Activated CD4-positive, alpha-beta memory T cell treated with anti-CD3 and anti-CD28 coated beads, Interleukin-2, amount 10 ng/mL, durations not matched to agents 7 days and 5 days (primary cell): ENCODE measurements at regions not wholly inside any gene's neighbourhood (a gene's known extent, or its start where the extent isn't known, plus 50 kb on each side); places are given as distances from the start of the nearest gene placed in this dataset.
A peak's percentile ranks its signal among the peaks of the same experiment; 100 is the strongest.

Experiments used
- CTCF ChIA-PET: fragments of 350-600 bp; sonication (Branson Sonifier 250); formaldehyde crosslinking; loops from one replicate; lab custom pipeline; 2021; ENCODE audit warnings: antibody characterized with exemption, inconsistent platforms; lab: Charles Lee
- POLR2A ChIA-PET: fragments of 350-600 bp; sonication (Branson Sonifier 250); formaldehyde crosslinking; loops from one replicate; lab custom pipeline; 2021; ENCODE audit warnings: antibody characterized with exemption; lab: Charles Lee
- DNase-seq: peaks from one replicate; pipeline ENCODE4 v3.0.0-alpha.2; 2020
- H3K27ac Mint-ChIP-seq: one replicate; pipeline ENCODE4 v1.8.0; 2021; ENCODE audit warnings: mild to moderate bottlenecking, mixed read lengths
- H3K27me3 Mint-ChIP-seq: one replicate; pipeline ENCODE4 v1.8.0; 2021; ENCODE audit warnings: mixed read lengths
- H3K36me3 Mint-ChIP-seq: one replicate; pipeline ENCODE4 v1.8.0; 2021; ENCODE audit warnings: low read depth, mixed read lengths
- H3K4me1 Mint-ChIP-seq: one replicate; pipeline ENCODE4 v1.8.0; 2021; ENCODE audit warnings: mixed read lengths
- H3K4me3 Mint-ChIP-seq: one replicate; pipeline ENCODE4 v1.8.0; 2021; ENCODE audit warnings: mild to moderate bottlenecking, mixed read lengths
- H3K9me3 Mint-ChIP-seq: one replicate; pipeline ENCODE4 v1.8.0; 2021; ENCODE audit warnings: mixed read lengths

- Mint-ChIP-seq H3K4me1 (peaks cover 56% of the 10 kb centered on the region), H3K9me3 (peaks cover 15% of the 10 kb centered on the region), H3K27ac (peak overlapping the region; percentile 72), H3K27me3 (peaks cover 18% of the 10 kb centered on the region), H3K4me3 (no peak overlapping the region), H3K36me3 (peaks cover 22% of the 10 kb centered on the region)
- ChIA-PET POLR2A (interaction anchor here (0.7 to 5.5 kb wide), 10 partner anchors 10 to 184 kb away, joined by 3 to 35 read pairs (median 8); partner anchors contain the start of gene IRF4), CTCF (interaction anchor here (0.5 to 4.5 kb wide), 7 partner anchors 9 to 43 kb away, joined by 3 to 34 read pairs (median 3); no protein-coding TSS in a partner anchor)
- peak; percentile 78 for DNase-seq
Measured at GRCh38 chr6:215335-216034, 76.8 kb upstream of the DUSP22 start.

GRCh38 chr6:217048-217659 is 75.1 kb upstream of the DUSP22 start:
- Mint-ChIP-seq H3K4me1 (peaks cover 65% of the 10 kb centered on the region), H3K27me3 (peaks cover 12% of the 10 kb centered on the region), H3K36me3 (peaks cover 22% of the 10 kb centered on the region), H3K4me3 (no peak overlapping the region), H3K27ac (peak overlapping the region; percentile 11), H3K9me3 (peaks cover 15% of the 10 kb centered on the region)
- POLR2A ChIA-PET, result interaction anchor here (0.6 to 5.5 kb wide), 9 partner anchors 8 to 182 kb away, joined by 3 to 35 read pairs (median 4); partner anchors contain the start of gene IRF4
- no peak for DNase-seq
- CTCF ChIA-PET, result interaction anchor here (0.7 to 4.5 kb wide), 8 partner anchors 9 to 173 kb away, joined by 3 to 34 read pairs (median 4); no protein-coding TSS in a partner anchor

GRCh38 chr6:218153-219018 is 73.9 kb upstream of the DUSP22 start:
- no peak for DNase-seq
- peaks cover 14% of the 10 kb centered on the region for H3K36me3 Mint-ChIP-seq
- peaks cover 75% of the 10 kb centered on the region for H3K4me1 Mint-ChIP-seq
- no peak overlapping the region for H3K27ac Mint-ChIP-seq
- peaks cover 10% of the 10 kb centered on the region for H3K27me3 Mint-ChIP-seq
- ChIA-PET POLR2A (interaction anchor here (0.9 to 5.5 kb wide), 6 partner anchors 9 to 181 kb away, joined by 3 to 35 read pairs (median 4); partner anchors contain the start of genes DUSP22 and IRF4), CTCF (interaction anchor here (1.4 to 4.5 kb wide), 4 partner anchors 8 to 172 kb away, joined by 3 to 34 read pairs (median 5); no protein-coding TSS in a partner anchor)
- H3K4me3 Mint-ChIP-seq, result no peak overlapping the region
- peaks cover 11% of the 10 kb centered on the region for H3K9me3 Mint-ChIP-seq

GRCh38 chr6:219019-219570 is 73.2 kb upstream of the DUSP22 start:
- Mint-ChIP-seq H3K27ac (no peak overlapping the region), H3K36me3 (peaks cover 11% of the 10 kb centered on the region), H3K4me1 (peaks cover 82% of the 10 kb centered on the region), H3K27me3 (peaks cover 9% of the 10 kb centered on the region), H3K9me3 (peaks cover 8% of the 10 kb centered on the region), H3K4me3 (no peak overlapping the region)
- no peak for DNase-seq
- POLR2A ChIA-PET, result interaction anchor here (0.9 to 6.5 kb wide), 4 partner anchors 9 to 74 kb away, joined by 3 to 59 read pairs (median 19); partner anchors contain the start of gene DUSP22
- CTCF ChIA-PET, result interaction anchor here (1.5 to 4.5 kb wide), 3 partner anchors 10 to 171 kb away, joined by 3 to 34 read pairs (median 4); no protein-coding TSS in a partner anchor

GRCh38 chr6:219641-220198 is 72.6 kb upstream of the DUSP22 start:
- Mint-ChIP-seq H3K27ac (peak overlapping the region; percentile 17), H3K9me3 (peaks cover 4% of the 10 kb centered on the region), H3K27me3 (peaks cover 9% of the 10 kb centered on the region), H3K4me3 (no peak overlapping the region), H3K4me1 (peaks cover 84% of the 10 kb centered on the region), H3K36me3 (peaks cover 12% of the 10 kb centered on the region)
- POLR2A ChIA-PET, result interaction anchor here (0.9 to 6.5 kb wide), 3 partner anchors 10 to 73 kb away, joined by 3 to 59 read pairs (median 34); partner anchors contain the start of gene DUSP22
- CTCF ChIA-PET, result interaction anchor here (4.5 kb wide), 1 partner anchor 30 kb away, joined by 34 read pairs; no protein-coding TSS in a partner anchor
- DNase-seq, result no peak

GRCh38 chr6:220312-220711 is 72.0 kb upstream of the DUSP22 start:
- no peak for DNase-seq
- Mint-ChIP-seq H3K9me3 (peaks cover 3% of the 10 kb centered on the region), H3K36me3 (peaks cover 11% of the 10 kb centered on the region), H3K4me3 (no peak overlapping the region), H3K4me1 (peaks cover 84% of the 10 kb centered on the region), H3K27me3 (peaks cover 9% of the 10 kb centered on the region), H3K27ac (peak overlapping the region; percentile 66)
- ChIA-PET CTCF (interaction anchor here (1.0 to 5.4 kb wide), 4 partner anchors 29 to 282 kb away, joined by 4 to 33 read pairs (median 8); partner anchors contain the start of gene DUSP22), POLR2A (interaction anchor here (1.3 to 7.0 kb wide), 11 partner anchors 10 to 183 kb away, joined by 6 to 137 read pairs (median 9); partner anchors contain the start of genes DUSP22 and IRF4)

GRCh38 chr6:220721-221475 is 71.4 kb upstream of the DUSP22 start:
- ChIA-PET CTCF (interaction anchor here (0.9 to 5.4 kb wide), 10 partner anchors 25 to 282 kb away, joined by 3 to 33 read pairs (median 6); partner anchors contain the start of gene DUSP22), POLR2A (interaction anchor here (0.6 to 7.0 kb wide), 20 partner anchors 8 to 362 kb away, joined by 3 to 137 read pairs (median 6); partner anchors contain the start of genes DUSP22 and IRF4)
- DNase-seq, result peak; percentile 29
- H3K9me3 Mint-ChIP-seq, result peaks cover 3% of the 10 kb centered on the region
- peak overlapping the region; percentile 48 for H3K4me3 Mint-ChIP-seq
- H3K27me3 Mint-ChIP-seq, result peaks cover 9% of the 10 kb centered on the region
- H3K27ac Mint-ChIP-seq, result peak overlapping the region; percentile 91
- H3K36me3 Mint-ChIP-seq, result peaks cover 14% of the 10 kb centered on the region
- H3K4me1 Mint-ChIP-seq, result peaks cover 84% of the 10 kb centered on the region

GRCh38 chr6:221531-222349 is 70.5 kb upstream of the DUSP22 start:
- Mint-ChIP-seq H3K4me1 (peaks cover 84% of the 10 kb centered on the region), H3K27me3 (peaks cover 9% of the 10 kb centered on the region), H3K9me3 (peaks cover 4% of the 10 kb centered on the region), H3K36me3 (peaks cover 15% of the 10 kb centered on the region), H3K27ac (peak overlapping the region; percentile 91), H3K4me3 (peak overlapping the region; percentile 48)
- CTCF ChIA-PET, result interaction anchor here (0.9 to 5.4 kb wide), 13 partner anchors 13 to 281 kb away, joined by 3 to 33 read pairs (median 5); partner anchors contain the start of genes DUSP22 and IRF4
- POLR2A ChIA-PET, result interaction anchor here (0.6 to 7.0 kb wide), 25 partner anchors 9 to 361 kb away, joined by 3 to 137 read pairs (median 6); partner anchors contain the start of genes DUSP22 and IRF4
- DNase-seq, result peak; percentile 43

- peaks cover 17% of the 10 kb centered on the region for H3K36me3 Mint-ChIP-seq
- ChIA-PET CTCF (interaction anchor here (0.6 to 5.4 kb wide), 9 partner anchors 13 to 169 kb away, joined by 3 to 33 read pairs (median 6); partner anchors contain the start of genes DUSP22 and IRF4), POLR2A (interaction anchor here (0.7 to 7.0 kb wide), 18 partner anchors 9 to 360 kb away, joined by 3 to 137 read pairs (median 8); partner anchors contain the start of genes DUSP22 and IRF4)
- DNase-seq, result no peak
- H3K27me3 Mint-ChIP-seq, result peaks cover 7% of the 10 kb centered on the region
- H3K4me3 Mint-ChIP-seq, result peak overlapping the region; percentile 2
- H3K27ac Mint-ChIP-seq, result peak overlapping the region; percentile 91
- peaks cover 5% of the 10 kb centered on the region for H3K9me3 Mint-ChIP-seq
- H3K4me1 Mint-ChIP-seq, result peaks cover 81% of the 10 kb centered on the region
Measured at GRCh38 chr6:222468-222867, 69.8 kb upstream of the DUSP22 start.

GRCh38 chr6:223136-223535 is 69.2 kb upstream of the DUSP22 start:
- ChIA-PET CTCF (interaction anchor here (0.7 to 5.4 kb wide), 5 partner anchors 14 to 97 kb away, joined by 3 to 33 read pairs (median 6); partner anchors contain the start of gene DUSP22), POLR2A (interaction anchor here (0.7 to 7.0 kb wide), 16 partner anchors 10 to 326 kb away, joined by 3 to 137 read pairs (median 4); partner anchors contain the start of genes DUSP22 and IRF4)
- DNase-seq, result no peak
- peaks cover 7% of the 10 kb centered on the region for H3K27me3 Mint-ChIP-seq
- peaks cover 21% of the 10 kb centered on the region for H3K36me3 Mint-ChIP-seq
- peak overlapping the region; percentile 91 for H3K27ac Mint-ChIP-seq
- H3K4me1 Mint-ChIP-seq, result peaks cover 81% of the 10 kb centered on the region
- H3K9me3 Mint-ChIP-seq, result peaks cover 8% of the 10 kb centered on the region
- no peak overlapping the region for H3K4me3 Mint-ChIP-seq
